SK-N-MC (cell line): ENCODE measurements at regions not wholly inside any gene's neighbourhood (a gene's known extent, or its start where the extent isn't known, plus 50 kb on each side); places are given as distances from the start of the nearest gene placed in this dataset.

Experiments used
- EZH2 ChIP-seq: fragments of 200-600 bp; sonication (generic); IDR thresholded peaks from one replicate; pipeline ENCODE4 v1.6.1; 2017; ENCODE audit warnings: antibody characterized with exemption
- POLR2AphosphoS5 ChIP-seq: IDR thresholded peaks from 2 replicates; pipeline ENCODE4 v1.6.1; 2012; ENCODE audit warnings: mild to moderate bottlenecking, low read depth, low read length, borderline replicate concordance

GRCh38 chr6:76707630-76708029 lies 635.2 kb upstream of the IMPG1 start:
- TF ChIP-seq EZH2, result no peak
- TF ChIP-seq POLR2AphosphoS5, result no peak
